HG02870 (cell line): ENCODE measurements at regions not wholly inside any gene's neighbourhood (a gene's known extent, or its start where the extent isn't known, plus 50 kb on each side); places are given as distances from the start of the nearest gene placed in this dataset.
"Not testable (repeated sequence)": the region's sequence is repeated elsewhere in the genome, so short reads cannot be mapped to it uniquely, and the experiment has no call there.

Experiments used
- ATAC-seq: cut with Tn5 transposase; IDR thresholded peaks from one replicate; pipeline ENCODE4 v1.9.1; 2021; ENCODE audit warnings: mild to moderate bottlenecking, moderate library complexity; ENCODE audit not compliant: unreplicated experiment

DNA sequence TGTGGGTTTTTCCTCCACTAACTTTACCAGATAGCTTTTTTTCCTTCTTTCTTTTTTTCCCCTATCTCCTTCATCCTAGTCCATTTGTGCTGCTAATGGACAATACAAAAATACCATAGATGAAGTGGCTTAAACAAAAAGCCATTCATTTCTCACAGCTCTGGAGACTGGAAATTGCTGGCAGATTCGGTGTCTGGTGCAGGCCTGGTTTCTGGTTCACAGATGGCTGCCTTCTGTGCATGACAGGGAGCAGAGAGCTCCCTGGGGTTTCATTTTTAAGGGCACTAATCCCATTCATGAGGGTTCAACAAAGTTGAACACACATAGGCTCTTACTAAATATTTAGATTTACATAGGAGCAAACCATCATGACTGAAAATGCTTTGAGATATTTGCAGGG, 467.4 kb downstream of the TYW1 start:
- no peak for ATAC-seq

DNA sequence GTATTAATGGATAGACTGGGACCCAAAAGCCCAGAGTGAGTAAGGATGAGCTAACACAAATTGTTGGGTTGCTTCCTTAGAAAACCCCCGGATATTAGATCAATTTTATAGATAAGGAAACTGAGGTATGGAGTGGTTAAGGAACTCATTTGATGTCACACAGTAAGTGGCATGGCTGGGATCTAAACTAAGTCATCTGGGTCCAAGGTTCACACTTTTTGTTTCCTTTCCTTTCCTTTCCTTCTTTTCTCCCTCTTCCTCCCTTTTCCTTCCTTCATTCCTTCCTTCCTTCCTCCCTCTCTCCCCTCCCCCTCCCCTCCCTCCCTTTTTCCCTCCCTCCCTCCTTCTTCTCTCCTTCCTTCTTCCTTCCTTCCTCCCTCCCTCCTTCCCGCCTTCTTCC, 469.5 kb downstream of the TYW1 start:
- ATAC-seq = no peak

DNA sequence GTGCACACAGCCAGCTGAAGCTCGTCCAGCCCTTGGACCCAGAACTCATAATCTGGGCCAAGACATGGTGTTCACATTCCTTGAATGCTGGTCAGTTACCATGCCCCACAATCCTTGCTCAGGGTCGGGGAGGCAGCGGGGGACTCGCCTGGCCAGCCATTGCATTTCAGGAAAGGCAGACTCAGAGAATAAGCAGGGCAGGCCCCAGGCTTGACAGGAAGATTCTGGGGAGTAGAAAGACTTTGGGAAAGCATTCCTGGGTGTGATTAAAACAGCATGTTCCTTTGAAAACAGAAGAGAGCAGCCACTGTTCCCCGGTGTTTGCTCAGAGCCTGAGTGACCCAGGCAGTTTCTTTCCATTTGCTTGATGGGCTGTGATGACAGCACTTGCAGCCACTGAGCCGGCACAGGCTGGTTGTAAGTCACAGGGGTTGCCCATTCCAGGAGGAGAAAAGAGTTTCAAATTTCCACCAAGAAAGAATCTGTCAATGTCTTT, 473.7 kb downstream of the TYW1 start:
- ATAC-seq = no peak

DNA sequence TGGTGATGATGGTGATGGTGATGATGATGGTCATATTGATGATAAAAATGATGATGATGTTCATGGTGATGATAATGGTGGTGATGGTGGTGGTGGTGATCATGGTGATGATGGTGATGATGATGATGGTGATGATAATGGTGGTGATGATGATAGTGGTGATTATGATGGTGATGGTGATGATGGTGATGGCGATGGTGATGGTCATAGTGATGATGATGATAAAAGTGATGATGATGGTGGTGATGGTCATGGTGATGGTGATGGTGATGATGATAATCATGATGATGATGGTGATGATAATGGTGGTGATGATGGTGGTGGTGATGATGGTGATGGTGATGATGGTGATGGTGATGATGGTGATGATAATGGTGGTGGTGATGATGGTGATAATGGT, 478.7 kb downstream of the TYW1 start:
- no peak for ATAC-seq

DNA sequence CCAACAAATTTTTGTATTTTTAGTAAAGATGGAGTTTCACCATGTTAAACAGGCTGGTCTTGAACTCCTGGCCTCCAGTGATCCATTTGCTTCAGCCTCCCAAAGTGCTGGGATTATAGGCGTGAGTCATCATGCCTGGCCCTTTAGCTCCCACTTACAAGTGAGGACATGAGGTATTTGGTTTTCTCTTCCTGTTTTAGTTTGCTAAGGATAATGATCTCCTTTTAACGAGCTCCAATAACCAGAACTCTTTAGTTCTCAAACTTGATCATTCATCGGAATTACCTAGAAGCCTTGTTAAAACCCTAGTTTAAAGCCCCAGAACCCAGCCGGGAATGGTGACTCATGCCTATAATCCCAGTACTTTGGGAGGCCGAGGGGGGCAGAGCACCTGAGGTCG, 481.4 kb downstream of the TYW1 start:
- no peak for ATAC-seq

DNA sequence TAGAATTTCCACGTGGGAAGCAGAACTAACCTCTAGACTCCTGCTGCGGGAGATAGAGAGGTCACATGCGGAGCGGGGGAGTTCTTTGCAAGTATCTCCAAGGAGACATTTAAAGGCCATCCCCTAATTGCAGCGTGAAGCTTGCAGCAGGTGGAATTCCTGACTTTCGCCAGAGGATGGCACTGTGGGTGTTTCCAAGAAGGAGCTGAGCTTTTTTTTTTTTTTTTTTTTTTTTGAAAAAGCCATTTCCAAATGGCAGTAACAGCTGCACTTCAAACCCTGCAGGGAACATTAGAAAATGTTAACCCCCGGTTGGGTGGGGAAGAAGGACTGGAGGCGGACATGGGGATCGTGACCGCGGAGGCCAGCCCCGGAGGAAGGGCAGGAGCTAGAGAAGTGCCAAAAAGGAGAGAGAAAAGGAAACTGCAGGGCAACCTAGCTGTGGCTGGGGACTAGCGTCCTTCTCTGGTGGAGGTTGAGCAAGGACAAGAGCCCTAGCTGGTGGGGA, 487.7 kb downstream of the TYW1 start:
- no peak for ATAC-seq

DNA sequence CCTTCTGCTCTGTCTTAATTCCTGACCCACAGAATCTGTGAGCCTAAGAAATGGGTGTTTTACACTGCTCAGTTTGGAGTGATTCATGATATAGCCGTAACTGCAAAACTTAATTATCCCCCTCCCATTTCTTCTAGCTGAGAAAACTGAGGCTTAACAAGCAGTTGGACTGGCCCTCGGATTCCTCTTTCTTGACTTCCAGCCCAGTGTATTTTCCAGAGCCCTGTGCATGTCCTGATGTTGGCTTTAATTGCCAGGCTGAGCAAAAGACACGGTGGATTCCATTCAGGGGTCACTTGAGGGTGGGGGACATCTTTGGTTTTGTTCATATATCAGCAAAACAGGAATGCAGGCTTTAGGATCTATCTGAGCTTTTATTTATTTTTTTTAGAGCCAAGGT, 489.8 kb downstream of the TYW1 start:
- ATAC-seq = no peak

DNA sequence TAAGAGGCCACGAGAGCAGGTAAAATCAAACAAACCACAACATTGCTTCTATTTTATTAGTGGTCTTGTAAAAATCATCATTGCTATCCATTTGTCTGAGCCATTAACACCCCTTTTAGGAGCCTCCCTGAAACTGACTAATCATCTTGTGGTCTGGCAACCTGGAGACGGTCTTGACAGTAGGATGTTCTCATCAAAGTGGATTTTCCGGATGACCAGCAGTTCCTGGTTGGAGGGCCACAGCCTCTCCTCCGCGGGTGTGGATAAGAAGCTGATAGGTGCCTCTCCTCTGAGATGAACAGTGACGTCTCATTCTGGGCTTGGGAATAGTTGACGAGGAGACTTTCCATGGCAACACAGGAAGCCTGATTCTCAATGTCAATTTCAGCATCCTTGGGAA, 490.7 kb downstream of the TYW1 start:
- ATAC-seq = no peak

DNA sequence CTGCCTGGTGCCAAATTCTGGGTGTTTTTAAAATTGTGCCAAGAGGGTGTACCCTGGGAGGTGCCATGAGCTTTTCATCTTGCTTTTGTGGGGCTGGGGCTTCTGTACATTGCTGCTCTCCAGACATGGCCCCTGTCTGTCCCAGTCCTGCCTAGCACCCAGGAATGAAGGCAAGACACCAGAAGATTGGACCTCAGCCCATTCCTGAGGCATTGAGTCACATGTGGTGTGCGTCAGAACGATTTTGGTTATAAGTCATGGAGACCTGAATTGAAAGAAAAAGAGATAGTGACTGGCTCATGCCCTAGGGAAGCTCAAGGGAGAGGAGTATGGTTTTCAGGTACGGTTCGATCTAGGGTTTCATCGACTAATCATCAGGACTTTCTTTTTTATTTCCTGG, 493.2 kb downstream of the TYW1 start:
- ATAC-seq = no peak

DNA sequence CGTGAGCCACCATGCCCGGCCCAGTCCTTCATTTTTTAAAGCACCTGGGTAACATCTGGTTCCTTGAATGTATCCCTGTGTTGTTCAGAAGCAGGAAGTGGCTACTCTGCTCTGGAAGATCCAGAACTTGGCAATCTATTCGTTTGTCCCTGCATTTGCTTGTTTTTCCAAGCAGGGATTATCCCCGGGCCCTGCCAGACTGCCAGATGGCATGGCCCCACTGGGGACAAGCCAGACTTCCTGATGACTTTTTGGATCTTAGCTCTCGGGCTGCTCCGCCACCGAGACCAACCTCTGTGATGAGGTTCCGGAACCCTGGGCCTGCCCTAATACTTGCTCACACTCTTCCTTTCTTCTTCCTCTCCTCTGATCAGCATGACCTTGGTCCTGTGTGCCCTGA, 496.7 kb downstream of the TYW1 start:
- ATAC-seq = no peak

DNA sequence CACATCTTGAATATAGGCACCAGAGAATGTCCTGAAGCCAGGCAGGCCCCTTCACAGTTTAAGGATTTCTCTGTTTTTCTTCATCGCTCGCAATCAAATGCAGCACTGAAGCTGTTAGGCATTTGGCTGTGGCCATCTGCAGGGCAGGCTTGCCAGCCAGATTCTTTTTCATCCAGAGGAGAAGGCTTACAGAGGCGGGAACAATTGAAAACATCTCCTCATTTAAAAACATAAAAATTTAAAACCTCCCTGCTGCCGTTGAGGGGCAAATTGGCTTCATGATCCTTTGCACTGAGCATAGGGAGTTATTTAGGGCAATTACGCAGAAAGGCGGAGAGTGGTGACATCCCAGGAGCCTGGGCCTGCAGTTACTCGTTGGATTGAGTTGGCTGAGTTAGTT, 500.0 kb downstream of the TYW1 start:
- ATAC-seq = no peak

DNA sequence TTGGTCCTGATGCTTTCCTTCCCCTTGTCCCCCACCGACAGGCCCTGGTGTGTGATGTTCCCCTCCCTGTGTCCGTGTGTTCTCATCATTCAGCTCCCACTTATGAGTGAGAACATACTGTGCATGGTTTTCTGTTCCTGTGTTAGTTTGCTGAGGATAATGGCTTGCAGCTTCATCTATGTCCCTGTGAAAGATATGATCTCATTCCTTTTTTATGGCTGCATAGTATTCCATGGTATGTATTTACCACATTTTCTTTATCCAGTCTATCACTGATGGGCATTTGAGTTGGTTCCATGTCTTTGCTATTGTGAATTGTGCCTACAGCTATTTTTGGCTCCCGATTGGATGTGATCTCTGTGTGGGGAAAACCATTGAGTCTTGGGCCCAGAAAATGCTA, 501.3 kb downstream of the TYW1 start:
- not testable (repeated sequence) for ATAC-seq

DNA sequence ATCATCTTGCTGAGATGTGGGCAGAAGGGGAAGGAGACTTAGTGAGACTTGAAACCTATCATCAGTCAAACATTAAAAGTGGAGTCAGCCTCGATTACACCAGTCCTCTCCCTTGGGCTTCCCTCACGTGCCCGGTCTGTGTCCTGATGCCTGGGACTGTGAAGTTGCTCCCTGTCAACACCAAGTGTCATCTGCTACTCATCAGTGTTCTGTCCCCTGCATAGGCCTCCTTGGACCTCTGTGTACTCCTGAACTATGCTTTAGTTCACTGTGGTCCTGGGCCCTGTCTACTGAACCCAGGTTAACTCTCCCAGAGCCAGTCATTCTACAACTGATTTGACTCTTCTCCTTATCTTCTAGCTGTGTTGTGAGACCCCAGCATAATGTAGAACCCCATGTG, 506.3 kb downstream of the TYW1 start:
- no peak for ATAC-seq

DNA sequence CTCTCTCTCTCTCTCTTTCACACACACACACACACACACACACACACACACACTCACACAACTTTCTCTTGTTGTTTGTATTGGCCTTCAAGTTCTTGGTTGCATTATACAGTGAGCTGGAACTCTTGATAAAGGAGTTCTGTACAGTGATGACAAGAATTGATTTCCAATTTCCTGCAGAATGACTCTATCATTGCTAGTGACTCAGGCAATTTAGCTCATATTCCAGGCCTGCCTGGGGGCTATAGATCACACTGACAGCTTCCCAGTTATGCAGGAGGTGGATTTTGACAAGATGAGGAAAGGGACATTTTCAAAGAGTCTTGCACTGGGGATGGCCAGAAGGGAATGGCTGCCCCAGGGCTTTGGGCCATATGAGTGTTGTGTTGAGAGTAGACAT, 508.8 kb downstream of the TYW1 start:
- ATAC-seq = no peak

DNA sequence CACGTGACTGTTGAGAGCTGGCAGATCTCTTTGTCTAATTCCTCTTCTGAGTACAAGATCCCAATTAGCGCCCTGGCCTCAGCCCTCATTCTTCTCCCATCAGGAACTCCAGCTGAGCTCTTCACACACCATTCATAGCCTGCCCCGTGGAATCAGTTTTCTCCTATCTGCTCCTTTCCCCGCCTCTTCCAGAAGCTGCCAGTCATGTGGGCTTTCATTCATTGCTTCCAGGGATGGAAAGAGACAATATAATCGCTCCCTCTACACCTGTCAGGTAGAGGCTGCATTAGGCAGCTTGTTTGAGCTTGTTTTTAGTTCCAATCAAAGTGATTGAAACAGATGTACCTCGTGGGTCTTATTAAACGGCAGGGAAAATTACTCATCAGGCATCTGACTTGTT, 515.8 kb downstream of the TYW1 start:
- no peak for ATAC-seq

DNA sequence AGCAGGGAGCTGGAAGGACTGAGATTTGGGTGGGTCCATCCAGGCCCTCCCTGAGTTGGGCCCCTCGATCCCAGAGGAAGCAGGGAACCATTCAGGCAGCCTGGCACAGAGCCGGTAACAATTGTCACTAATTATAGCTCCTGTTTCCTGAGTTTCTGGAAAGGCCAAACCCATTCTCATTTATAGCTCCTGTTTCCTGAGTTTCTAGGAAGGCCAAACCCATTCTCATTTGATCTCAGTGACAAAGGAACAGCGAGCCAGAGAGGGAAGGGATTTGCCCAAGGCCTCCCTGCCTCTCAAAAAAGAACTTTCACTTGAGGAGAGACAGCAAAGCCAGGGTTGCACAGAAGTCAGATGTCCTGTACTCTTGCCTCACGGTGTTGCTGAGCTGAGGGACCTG, 521.9 kb downstream of the TYW1 start:
- ATAC-seq = no peak

DNA sequence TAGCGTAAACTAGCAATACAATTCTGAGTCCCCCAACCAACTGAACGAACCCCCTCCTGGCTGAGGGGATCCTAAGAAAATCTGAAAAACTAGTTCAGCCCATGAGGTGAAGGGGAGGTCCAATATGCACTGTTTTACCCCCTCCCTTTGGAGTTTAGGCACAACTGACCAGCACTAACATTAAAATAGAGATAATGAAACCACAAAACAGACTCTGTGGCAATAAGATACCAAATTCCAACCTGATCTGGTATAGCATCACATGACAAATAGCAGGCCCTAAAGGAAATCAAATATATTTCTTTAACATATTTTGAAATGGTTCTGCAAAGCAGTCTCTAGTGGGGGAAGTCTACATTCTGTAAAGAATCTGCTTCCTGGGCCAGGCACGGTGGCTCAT, 522.5 kb downstream of the TYW1 start:
- ATAC-seq = no peak

DNA sequence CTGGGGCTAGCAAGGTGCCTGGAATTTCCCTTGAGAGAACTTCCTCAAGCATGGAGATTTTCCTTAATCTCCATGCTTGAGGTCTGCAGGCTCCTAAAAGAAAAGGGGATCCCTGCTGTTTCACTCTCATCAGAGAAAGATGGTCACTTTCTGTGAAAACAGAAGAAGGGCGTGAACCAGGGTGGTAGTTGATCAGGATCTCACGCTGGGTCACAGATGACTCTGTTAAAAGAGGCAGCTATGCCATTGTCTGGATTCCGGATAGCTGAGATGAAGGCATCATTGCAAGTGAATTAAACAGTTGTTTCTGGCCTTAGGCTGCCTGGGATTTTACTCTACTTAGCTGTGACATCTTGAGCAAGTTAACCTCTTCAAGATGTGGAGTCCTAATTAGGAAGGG, 525.9 kb downstream of the TYW1 start:
- no peak for ATAC-seq

DNA sequence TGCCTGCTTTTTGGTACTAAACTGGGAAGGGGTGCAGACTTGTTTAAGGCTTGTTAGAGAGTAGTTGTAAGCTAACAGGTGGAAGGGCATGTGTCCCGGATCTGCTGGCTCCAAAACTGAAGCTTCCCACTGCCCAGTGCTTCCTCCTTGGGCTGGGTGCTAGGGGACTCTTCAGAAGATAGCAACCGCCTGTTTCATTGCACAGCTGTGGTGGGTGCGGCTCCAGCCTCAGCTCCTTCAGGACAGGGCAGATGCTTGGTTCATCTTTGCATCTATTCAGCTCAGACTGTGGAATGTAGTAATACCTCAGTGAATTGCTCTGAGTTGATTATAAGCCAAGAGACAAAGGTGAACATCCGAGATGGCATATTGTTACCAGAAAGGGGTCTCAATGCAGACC, 527.1 kb downstream of the TYW1 start:
- no peak for ATAC-seq

DNA sequence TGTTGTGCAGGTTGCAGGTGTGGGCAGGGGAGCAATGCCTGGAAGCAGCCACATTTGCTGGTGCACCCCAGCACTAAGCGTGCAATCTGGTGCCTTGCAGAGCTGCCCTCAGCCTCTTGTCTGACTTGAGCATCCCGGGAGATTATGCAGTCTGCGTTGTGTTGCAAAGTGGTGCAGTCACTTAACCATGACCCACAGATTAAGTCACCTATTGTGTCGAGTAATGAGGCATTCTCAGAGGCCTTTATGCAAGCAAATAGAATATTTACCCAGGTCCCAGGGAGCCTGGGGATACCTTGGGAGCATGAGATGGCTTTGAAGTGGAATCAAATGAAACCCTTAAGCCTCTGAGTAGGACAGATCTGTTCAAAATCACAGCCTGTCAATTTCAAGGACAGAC, 529.0 kb downstream of the TYW1 start:
- ATAC-seq = no peak

DNA sequence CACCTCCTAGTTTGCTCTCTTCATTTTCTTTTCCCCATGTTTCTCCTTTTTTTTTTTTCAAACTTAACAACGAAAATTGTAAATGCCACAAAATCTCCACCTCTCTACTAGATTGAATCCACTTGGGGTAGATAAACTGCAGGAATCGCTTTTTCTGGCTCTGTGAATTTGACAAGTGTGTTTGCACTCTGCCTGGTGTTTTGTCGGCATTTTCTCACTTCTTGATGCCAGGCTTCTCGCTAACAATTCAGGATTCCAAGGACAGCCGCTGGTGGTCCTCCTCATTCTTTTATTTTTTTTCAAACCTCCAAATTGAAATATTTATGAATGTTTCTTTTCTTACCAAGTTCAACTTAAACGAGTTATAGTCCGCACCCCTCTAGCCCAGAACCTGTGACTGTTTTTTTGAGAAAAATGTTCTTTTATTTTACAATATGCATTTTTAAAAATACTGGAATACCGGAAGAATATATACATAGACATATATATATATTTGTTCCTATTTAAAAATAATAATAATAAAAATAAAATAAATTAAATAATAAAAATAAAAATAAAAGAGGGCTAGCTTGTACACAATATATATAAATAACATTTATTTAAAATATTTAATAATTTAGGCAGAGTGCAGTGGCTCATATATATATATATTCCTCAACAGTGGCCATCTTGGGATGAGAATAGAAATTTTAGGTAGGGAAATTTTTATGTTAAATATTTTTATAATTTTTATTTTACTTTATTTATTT, 538.8 kb downstream of the TYW1 start:
- no peak for ATAC-seq

DNA sequence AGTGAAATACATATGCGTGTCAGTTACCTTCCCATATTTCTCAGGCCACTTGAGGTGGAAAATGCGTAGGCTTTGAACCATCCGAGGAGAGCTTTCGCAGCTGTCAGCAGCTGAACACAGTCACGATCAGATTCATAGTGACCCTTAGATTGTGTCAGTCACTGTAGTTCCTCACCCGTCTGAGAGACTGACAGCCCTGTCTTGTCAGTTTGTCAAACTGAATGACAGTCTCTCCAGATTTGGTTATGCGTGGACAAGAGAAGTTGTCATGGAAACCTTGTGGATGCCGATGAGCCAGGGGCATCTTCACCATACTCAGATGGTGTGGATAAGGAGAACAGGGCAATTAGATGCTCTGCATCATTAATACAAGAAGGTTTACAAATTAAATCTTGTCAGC, 546.3 kb downstream of the TYW1 start:
- ATAC-seq = no peak
